Endothelial cell of umbilical vein (primary cell): ENCODE measurements at regions not wholly inside any gene's neighbourhood (a gene's known extent, or its start where the extent isn't known, plus 50 kb on each side); places are given as distances from the start of the nearest gene placed in this dataset.

ENCODE experiments used
- BruUV-seq: library from RNA; stranded (reverse); fragments of 400-500 nt; replicated peaks from 2 replicates; lab custom pipeline; 2021; lab: Mats Ljungman, UMichigan
- CTCF ChIA-PET: fragments of 300-600, 350-600 bp; sonication (Branson Sonifier 250); formaldehyde crosslinking; loops from one replicate; lab custom pipeline; 2021; ENCODE audit warnings: antibody characterized with exemption, inconsistent platforms; lab: Charles Lee
- POLR2A ChIA-PET: fragments of 300-600, 350-600 bp; sonication (Branson Sonifier 250); formaldehyde crosslinking; loops from one replicate; lab custom pipeline; 2021; ENCODE audit warnings: antibody characterized with exemption, inconsistent platforms; lab: Charles Lee
- DNase-seq: peaks from one replicate; pipeline ENCODE4 v3.0.0-alpha.2; 2011; ENCODE audit warnings: low read depth, low spot score
- FAIRE-seq: peaks from 2 replicates; lab custom pipeline; 2011; peaks lifted over from hg19 to GRCh38; lab: Jason Lieb, UNC
- H2AFZ ChIP-seq: 2 replicates; pipeline ENCODE4 v1.6.0; 2012; ENCODE audit warnings: low read depth, low read length, control low read depth, inconsistent platforms
- H3K27ac ChIP-seq: 2 replicates; pipeline ENCODE4 v1.5.1; 2011; ENCODE audit warnings: low read depth, mild to moderate bottlenecking, control low read depth, low read length, moderate library complexity; ENCODE audit not compliant: insufficient read depth
- H3K27me3 ChIP-seq, 2 experiments: 2 replicates each; pipeline versions ENCODE4 v1.6.0 to v1.6.1; 2011; ENCODE audit warnings: low read length in 2 of 2, mixed read lengths in 1 of 2; ENCODE audit not compliant: control insufficient read depth in 2 of 2, insufficient read depth in 2 of 2
- H3K36me3 ChIP-seq, 2 experiments: 2 replicates in 1 of 2; 3 replicates in 1 of 2; pipeline ENCODE4 v1.5.1; 2011; ENCODE audit warnings: low read length in 2 of 2, mild to moderate bottlenecking in 1 of 2, moderate library complexity in 1 of 2; ENCODE audit not compliant: control insufficient read depth in 2 of 2, insufficient read depth in 2 of 2; ENCODE audit errors: extremely low read depth in 1 of 2
- H3K4me1 ChIP-seq: 3 replicates; pipeline ENCODE4 v1.5.1; 2011; ENCODE audit warnings: mild to moderate bottlenecking, low read length; ENCODE audit not compliant: control insufficient read depth, insufficient read depth; ENCODE audit errors: extremely low read depth
- H3K4me2 ChIP-seq: 2 replicates; pipeline ENCODE4 v1.6.1; 2011; ENCODE audit warnings: low read length, control low read depth, mixed read lengths; ENCODE audit not compliant: insufficient read depth
- H3K4me3 ChIP-seq, 3 experiments: fragments of 200-600 bp in 1 of 3; sonication (generic), shearing (Covaris generic) in 1 of 3; replicated peaks in 1 of 3; 2 replicates each; pipeline ENCODE4 v1.5.1; 2011 to 2016; ENCODE audit warnings: control low read depth in 3 of 3, low read length in 3 of 3, mild to moderate bottlenecking in 2 of 3, inconsistent platforms in 1 of 3, low read depth in 1 of 3, moderate library complexity in 1 of 3; ENCODE audit not compliant: insufficient read depth in 1 of 3
- H3K79me2 ChIP-seq: 2 replicates; pipeline ENCODE4 v1.6.0; 2012; ENCODE audit warnings: low read length, inconsistent platforms; ENCODE audit not compliant: control insufficient read depth, insufficient read depth
- H3K9ac ChIP-seq: replicated peaks from 2 replicates; pipeline ENCODE3; 2011; ENCODE audit warnings: low read length, control low read depth; ENCODE audit not compliant: insufficient read depth; ENCODE audit errors: extremely low read depth
- H3K9me1 ChIP-seq: replicated peaks from 3 replicates; pipeline ENCODE4 v1.6.0; 2011; ENCODE audit warnings: mild to moderate bottlenecking, low read length; ENCODE audit not compliant: control insufficient read depth, insufficient read depth; ENCODE audit errors: extremely low read depth
- H3K9me3 ChIP-seq: replicated peaks from 2 replicates; pipeline ENCODE4 v1.5.1; 2012; ENCODE audit warnings: low read length, inconsistent platforms; ENCODE audit not compliant: control insufficient read depth, insufficient read depth
- H4K20me1 ChIP-seq: replicated peaks from 2 replicates; pipeline ENCODE3; 2011; ENCODE audit warnings: mild to moderate bottlenecking, low read length; ENCODE audit not compliant: control insufficient read depth, insufficient read depth; ENCODE audit errors: extremely low read depth
- EZH2 ChIP-seq: IDR thresholded peaks from 2 replicates; pipeline ENCODE4 v1.6.1; 2012; ENCODE audit warnings: borderline replicate concordance, low read depth, mild to moderate bottlenecking, moderate library complexity, low read length, inconsistent platforms; ENCODE audit not compliant: severe bottlenecking
- FOS ChIP-seq: IDR thresholded peaks from 2 replicates; pipeline ENCODE4 v1.6.1; 2011; ENCODE audit warnings: mild to moderate bottlenecking, low read length, moderate library complexity, borderline replicate concordance; ENCODE audit not compliant: insufficient read depth
- GATA2 ChIP-seq: IDR thresholded peaks from 2 replicates; pipeline ENCODE4 v1.7.0; 2011; ENCODE audit warnings: low read depth, mild to moderate bottlenecking, moderate library complexity, mixed read lengths, low read length; ENCODE audit not compliant: insufficient read length, insufficient read depth
- MYC ChIP-seq: IDR thresholded peaks from one replicate; pipeline ENCODE4 v1.6.1; 2011; ENCODE audit warnings: mild to moderate bottlenecking, low read depth, low read length
- POLR2A ChIP-seq: IDR thresholded peaks from 2 replicates; pipeline ENCODE4 v1.6.1; 2012; ENCODE audit warnings: low read depth, mild to moderate bottlenecking, control low read depth, low read length
- POLR2AphosphoS5 ChIP-seq: IDR thresholded peaks from 2 replicates; pipeline ENCODE4 v1.6.1; 2012; ENCODE audit warnings: low read depth, mild to moderate bottlenecking, control low read depth, low read length, moderate library complexity; ENCODE audit not compliant: insufficient read depth
- dilution Hi-C: fragments of 300-500 bp; cut with MboI; formaldehyde crosslinking; loops from one replicate; pipeline ENCODE4 v1.15.0; 2019; ENCODE audit warnings: low sequenced_read_pairs; ENCODE audit not compliant: extremely low pct_ligation_motif_present
- intact Hi-C: fragments of 100-400 bp; cut with micrococcal nuclease; formaldehyde crosslinking; loops from one replicate; pipeline ENCODE4 v1.10.0; 2022
- TF ChIP-seq, protein P1 (sequence below): IDR thresholded peaks from 2 replicates; pipeline ENCODE4 v1.6.1; 2011; ENCODE audit not compliant: insufficient read depth, insufficient read length
- TF ChIP-seq, protein P2 (sequence below), 2 donors: IDR thresholded peaks; 1 replicate in 1 of 2; 2 replicates in 1 of 2; pipeline ENCODE4 v1.5.1; 2011; ENCODE audit warnings: low read length in 2 of 2, mild to moderate bottlenecking in 2 of 2, moderate library complexity in 2 of 2, control low read depth in 1 of 2, inconsistent platforms in 1 of 2, low read depth in 1 of 2; ENCODE audit not compliant: insufficient read depth in 1 of 2; ENCODE audit errors: extremely low read depth in 1 of 2

DNA sequence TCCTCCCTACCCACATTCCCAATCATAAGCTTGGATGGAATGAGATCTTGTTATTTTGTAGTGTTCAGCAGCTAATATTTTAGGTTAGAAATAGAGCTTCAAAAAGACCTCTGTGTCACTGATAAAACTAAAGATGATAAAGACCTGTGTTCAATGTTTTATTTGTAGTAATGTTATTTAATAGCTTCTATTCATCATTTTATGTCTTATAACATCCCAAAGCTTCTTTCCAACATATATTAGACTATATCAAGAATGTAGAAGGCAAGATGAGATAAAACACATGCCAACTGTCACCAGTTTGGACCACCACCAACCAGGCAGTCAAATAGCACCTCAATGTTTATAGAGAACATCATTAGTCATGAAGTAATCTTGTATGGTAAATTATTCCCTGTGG lies 409.5 kb upstream of the ITGA1 start:
- Histone ChIP-seq H3K4me3 (no peak overlapping the region), H3K79me2 (no peaks in the 10 kb centered on the region), H2AFZ (no peak overlapping the region), H3K4me2 (no peak overlapping the region), H4K20me1 (no peaks in the 10 kb centered on the region), H3K27me3 (no peaks in the 10 kb centered on the region), H3K9ac (no peak overlapping the region), H3K4me1 (no peaks in the 10 kb centered on the region), H3K27ac (no peak overlapping the region), H3K36me3 (no peaks in the 10 kb centered on the region), H3K9me3 (no peaks in the 10 kb centered on the region), H3K9me1 (no peaks in the 10 kb centered on the region)
- TF ChIP-seq POLR2A (no peak), GATA2 (no peak), EZH2 (no peak)
- TF ChIP-seq, protein P1, sequence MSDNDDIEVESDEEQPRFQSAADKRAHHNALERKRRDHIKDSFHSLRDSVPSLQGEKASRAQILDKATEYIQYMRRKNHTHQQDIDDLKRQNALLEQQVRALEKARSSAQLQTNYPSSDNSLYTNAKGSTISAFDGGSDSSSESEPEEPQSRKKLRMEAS, result no peak
- TF ChIP-seq, protein P2, sequence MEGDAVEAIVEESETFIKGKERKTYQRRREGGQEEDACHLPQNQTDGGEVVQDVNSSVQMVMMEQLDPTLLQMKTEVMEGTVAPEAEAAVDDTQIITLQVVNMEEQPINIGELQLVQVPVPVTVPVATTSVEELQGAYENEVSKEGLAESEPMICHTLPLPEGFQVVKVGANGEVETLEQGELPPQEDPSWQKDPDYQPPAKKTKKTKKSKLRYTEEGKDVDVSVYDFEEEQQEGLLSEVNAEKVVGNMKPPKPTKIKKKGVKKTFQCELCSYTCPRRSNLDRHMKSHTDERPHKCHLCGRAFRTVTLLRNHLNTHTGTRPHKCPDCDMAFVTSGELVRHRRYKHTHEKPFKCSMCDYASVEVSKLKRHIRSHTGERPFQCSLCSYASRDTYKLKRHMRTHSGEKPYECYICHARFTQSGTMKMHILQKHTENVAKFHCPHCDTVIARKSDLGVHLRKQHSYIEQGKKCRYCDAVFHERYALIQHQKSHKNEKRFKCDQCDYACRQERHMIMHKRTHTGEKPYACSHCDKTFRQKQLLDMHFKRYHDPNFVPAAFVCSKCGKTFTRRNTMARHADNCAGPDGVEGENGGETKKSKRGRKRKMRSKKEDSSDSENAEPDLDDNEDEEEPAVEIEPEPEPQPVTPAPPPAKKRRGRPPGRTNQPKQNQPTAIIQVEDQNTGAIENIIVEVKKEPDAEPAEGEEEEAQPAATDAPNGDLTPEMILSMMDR (IDR thresholded peaks at IDR 0.05; ENCODE audit: extremely low read depth in 1 of 2, insufficient read depth in 1 of 2, low read depth in 1 of 2, low read length in 2 of 2), result no peak
- intact Hi-C loops (no loop called here), dilution Hi-C loops (no loop called here)
- POLR2A ChIA-PET, result no interaction called here
- CTCF ChIA-PET, result interaction anchor here (1.3 kb wide), 1 partner anchor 9 kb away, joined by 3 read pairs; no protein-coding TSS in a partner anchor
- no peak for DNase-seq
- BruUV-seq, result no TSS peak
- no peak for FAIRE-seq

DNA sequence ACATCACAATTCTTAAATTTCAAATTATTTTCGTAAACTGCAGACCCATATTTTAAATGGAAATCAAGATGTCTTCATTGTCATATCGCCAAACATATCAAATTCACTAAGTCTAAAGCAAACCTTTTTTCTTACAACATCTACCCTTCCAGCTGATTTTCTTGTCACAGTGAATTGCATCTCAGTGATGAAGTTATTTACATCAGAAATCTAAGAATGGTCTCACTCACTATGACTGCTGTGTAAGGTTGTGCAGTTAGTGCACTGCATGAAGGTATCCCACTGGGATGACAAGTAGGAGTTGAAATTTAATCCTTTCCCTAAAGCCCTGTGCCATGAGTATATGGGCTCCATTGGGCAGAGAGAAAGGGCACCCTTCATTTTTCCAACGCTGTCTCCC lies 399.4 kb upstream of the ITGA1 start:
- no peaks in the 10 kb centered on the region for H3K36me3 ChIP-seq
- no peaks in the 10 kb centered on the region for H3K27me3 ChIP-seq
- BruUV-seq, result no TSS peak
- no peak for DNase-seq
- ChIA-PET CTCF (no interaction called here), POLR2A (no interaction called here)
- H3K9me1 ChIP-seq, result no peaks in the 10 kb centered on the region
- TF ChIP-seq FOS, result no peak
- TF ChIP-seq POLR2AphosphoS5, result no peak
- TF ChIP-seq EZH2, result no peak
- TF ChIP-seq, protein P1, result no peak
- TF ChIP-seq GATA2, result no peak
- no peak for TF ChIP-seq POLR2A
- TF ChIP-seq, protein P2 (IDR thresholded peaks at IDR 0.05; ENCODE audit: extremely low read depth in 1 of 2, insufficient read depth in 1 of 2, low read depth in 1 of 2, low read length in 2 of 2), result no peak
- no peak for TF ChIP-seq MYC
- no peak overlapping the region for H2AFZ ChIP-seq
- no peaks in the 10 kb centered on the region for H3K4me1 ChIP-seq
- H4K20me1 ChIP-seq, result no peaks in the 10 kb centered on the region
- H3K27ac ChIP-seq, result no peak overlapping the region
- H3K9me3 ChIP-seq, result no peaks in the 10 kb centered on the region
- FAIRE-seq, result no peak
- no peak overlapping the region for H3K4me2 ChIP-seq
- intact Hi-C loops (no loop called here), dilution Hi-C loops (no loop called here)
- H3K79me2 ChIP-seq, result no peaks in the 10 kb centered on the region
- H3K9ac ChIP-seq, result no peak overlapping the region
- H3K4me3 ChIP-seq, result no peak overlapping the region
